Urinary bladder (tissue), 3 donors: ENCODE measurements at regions not wholly inside any gene's neighbourhood (a gene's known extent, or its start where the extent isn't known, plus 50 kb on each side); places are given as distances from the start of the nearest gene placed in this dataset.
"Not testable (repeated sequence)": the region's sequence is repeated elsewhere in the genome, so short reads cannot be mapped to it uniquely, and the experiment has no call there.

Source experiments
- DNase-seq: peaks from one replicate; pipeline ENCODE4 v3.0.0-alpha.2; 2015; ENCODE audit errors: extremely low spot score
- H3K27ac ChIP-seq: one replicate; pipeline ENCODE4 v1.5.1; 2013; ENCODE audit warnings: low read depth, mild to moderate bottlenecking, moderate library complexity
- H3K36me3 ChIP-seq: one replicate; pipeline ENCODE4 v1.6.1; 2013; ENCODE audit warnings: mild to moderate bottlenecking, moderate library complexity; ENCODE audit not compliant: insufficient read depth
- H3K4me1 ChIP-seq: one replicate; pipeline ENCODE4 v1.6.1; 2013; ENCODE audit warnings: mild to moderate bottlenecking, moderate library complexity; ENCODE audit not compliant: insufficient read depth
- H3K4me3 ChIP-seq: one replicate; pipeline ENCODE4 v1.5.1; 2013; ENCODE audit warnings: low read depth, low read length
- WGBS: extraction: QIAGEN DNeasy Blood & Tissue Kit; methylation state at CpG from one replicate; pipeline ENCODE4 v1.1.7; 2013; 5-methylcytosine and 5-hydroxymethylcytosine counted together
- donor health status: healthy with polysubstance abuse.
- donor health status: healthy.

DNA sequence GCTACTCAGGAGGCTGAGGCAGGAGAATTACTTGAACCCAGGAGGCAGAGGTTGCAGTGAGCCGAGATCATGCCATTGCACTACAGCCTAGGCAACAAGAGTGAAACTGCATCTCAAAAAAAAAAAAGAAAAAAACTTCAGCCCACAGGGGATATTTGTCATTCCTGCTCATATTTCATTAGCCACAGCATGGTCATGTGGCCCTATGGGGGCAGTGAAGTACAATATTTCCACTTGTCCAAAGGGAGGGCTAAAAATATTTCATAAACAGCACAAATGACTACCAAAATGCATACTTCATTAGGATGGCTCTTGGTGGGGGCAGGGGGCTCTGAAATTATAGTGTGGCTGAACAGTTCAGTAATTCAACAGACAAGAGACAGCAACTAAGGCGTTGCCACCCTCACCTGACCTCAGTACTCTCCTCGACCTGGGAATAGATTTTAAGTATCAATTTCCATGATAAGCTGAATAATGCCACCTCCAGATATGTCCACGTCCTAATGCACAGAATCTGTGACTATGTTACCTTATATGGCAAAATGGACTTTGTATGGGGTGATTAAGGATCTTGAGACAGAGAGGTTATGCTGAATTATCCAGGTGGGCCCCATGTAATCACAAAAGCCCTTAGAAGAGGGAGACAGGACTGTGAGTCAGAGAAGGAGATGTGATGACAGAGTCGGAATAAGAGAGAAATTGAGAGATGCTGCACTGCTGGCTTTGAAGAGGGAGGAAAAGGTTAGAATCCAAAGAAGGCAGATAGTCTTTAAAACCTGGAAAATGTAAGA is 158.2 kb upstream of the CRIM1 start:
- no peak overlapping the region for H3K4me3 ChIP-seq
- no peak overlapping the region for H3K27ac ChIP-seq
- no peaks in the 10 kb centered on the region for H3K4me1 ChIP-seq
- no peaks in the 10 kb centered on the region for H3K36me3 ChIP-seq
- no peak for DNase-seq
- 79% methylated on average over 5 of the region's 5 CpGs for WGBS

DNA sequence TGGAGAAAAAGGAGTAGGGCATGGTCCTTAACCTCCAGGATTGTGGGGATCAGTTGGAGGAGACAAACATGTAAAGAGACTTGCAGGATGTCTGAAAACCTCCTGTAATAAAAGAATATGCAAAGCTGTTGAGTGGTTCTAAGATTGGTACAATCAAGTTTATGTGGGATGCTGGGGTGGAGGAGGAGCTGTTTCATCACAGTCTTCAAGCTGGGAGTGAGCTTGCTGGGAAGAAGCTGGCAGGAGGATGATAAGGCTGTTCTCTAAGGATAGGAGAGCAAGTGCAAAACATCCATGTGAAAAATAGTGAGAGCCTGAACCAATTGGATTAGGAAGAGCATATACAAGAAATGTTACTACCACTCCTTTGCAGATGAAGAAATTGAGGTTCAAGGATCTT is 161.9 kb upstream of the CRIM1 start:
- H3K36me3 ChIP-seq = no peaks in the 10 kb centered on the region
- DNase-seq = no peak
- no peak overlapping the region for H3K27ac ChIP-seq
- H3K4me1 ChIP-seq = no peaks in the 10 kb centered on the region
- no peak overlapping the region for H3K4me3 ChIP-seq

DNA sequence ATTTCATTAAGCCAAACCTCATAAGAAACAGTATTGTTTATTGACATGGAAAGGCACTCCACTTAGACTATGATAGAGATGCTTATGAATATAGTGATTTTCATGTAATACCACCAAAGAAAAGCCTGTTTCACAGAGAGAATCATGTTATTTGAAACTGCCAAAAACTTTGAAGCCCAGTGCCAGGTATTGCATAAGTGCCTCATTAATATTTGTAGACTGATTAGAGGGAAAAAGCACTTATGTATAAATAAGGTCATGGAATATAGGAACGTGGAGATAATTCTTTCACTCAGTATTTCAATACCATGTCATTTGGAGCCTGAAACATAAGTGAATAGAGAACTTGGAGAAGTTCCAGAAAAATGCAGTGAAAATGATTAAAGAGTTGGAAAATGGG is 162.6 kb upstream of the CRIM1 start:
- no peak overlapping the region for H3K4me3 ChIP-seq
- H3K4me1 ChIP-seq = no peaks in the 10 kb centered on the region
- no peak overlapping the region for H3K27ac ChIP-seq
- no peak for DNase-seq
- H3K36me3 ChIP-seq = no peaks in the 10 kb centered on the region
- 23% methylated on average over 1 of the region's 1 CpG for WGBS

DNA sequence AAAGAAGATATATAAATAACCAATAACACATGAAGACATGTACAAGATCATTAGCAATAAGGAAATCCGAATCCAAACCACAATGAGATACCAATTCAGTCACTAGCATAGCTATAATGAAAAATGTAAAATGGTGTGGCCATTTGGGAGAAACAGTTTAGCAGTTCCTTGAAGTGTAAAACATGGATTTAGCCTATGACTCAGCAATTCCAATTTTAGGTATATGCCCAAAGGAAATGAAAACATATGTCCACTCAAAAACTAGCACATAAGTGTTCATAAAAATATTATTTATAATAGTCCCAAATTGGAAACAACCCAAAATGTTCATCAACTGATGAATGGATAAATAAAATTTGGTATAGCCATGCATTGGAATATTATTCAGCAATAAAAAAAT is 165.5 kb upstream of the CRIM1 start:
- no peaks in the 10 kb centered on the region for H3K4me1 ChIP-seq
- DNase-seq = no peak
- WGBS = 93% methylated on average over 1 of the region's 1 CpG
- H3K36me3 ChIP-seq = no peaks in the 10 kb centered on the region
- H3K27ac ChIP-seq = no peak overlapping the region
- no peak overlapping the region for H3K4me3 ChIP-seq

DNA sequence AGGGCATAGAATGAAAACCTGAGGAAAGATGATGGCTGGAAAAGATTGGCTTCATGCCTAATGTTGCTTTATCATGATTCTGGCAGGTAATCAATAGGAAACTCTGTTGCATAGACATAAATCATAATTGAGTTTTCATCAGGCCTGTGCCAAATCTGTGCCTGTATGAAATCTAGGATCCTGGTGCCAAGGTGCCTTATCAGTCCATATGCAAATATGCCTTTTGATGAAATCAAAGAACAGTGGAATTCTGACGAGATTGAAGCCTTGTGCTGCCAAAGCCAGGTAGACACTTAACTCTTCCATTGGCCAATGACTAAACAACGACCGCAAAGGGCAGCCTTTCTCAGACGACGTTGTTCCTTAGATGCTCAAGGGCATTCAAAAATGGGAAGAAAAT is 170.0 kb upstream of the CRIM1 start:
- Histone ChIP-seq H3K4me1 (no peaks in the 10 kb centered on the region), H3K4me3 (no peak overlapping the region), H3K27ac (no peak overlapping the region), H3K36me3 (no peaks in the 10 kb centered on the region)
- no peak for DNase-seq
- 86% methylated on average over 5 of the region's 5 CpGs for WGBS

DNA sequence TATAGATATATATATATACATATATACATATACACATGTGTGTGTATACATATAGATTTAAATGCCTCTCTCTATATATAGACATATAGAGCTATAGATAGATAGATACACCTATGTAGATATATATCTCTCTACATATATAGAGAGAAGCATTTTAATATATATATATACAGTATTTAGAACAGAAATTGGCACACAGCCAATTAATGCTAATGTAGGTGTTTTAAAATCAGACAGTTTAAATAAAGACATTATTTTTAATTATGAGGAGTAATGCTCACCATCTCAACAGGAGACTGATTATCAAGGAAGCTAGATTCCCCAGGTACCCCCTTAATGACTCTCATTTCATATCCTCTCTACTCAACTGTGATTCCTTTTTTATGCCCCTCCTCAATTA is 170.7 kb upstream of the CRIM1 start:
- Histone ChIP-seq H3K27ac (no peak overlapping the region), H3K36me3 (no peaks in the 10 kb centered on the region), H3K4me1 (no peaks in the 10 kb centered on the region), H3K4me3 (no peak overlapping the region)
- DNase-seq = no peak

DNA sequence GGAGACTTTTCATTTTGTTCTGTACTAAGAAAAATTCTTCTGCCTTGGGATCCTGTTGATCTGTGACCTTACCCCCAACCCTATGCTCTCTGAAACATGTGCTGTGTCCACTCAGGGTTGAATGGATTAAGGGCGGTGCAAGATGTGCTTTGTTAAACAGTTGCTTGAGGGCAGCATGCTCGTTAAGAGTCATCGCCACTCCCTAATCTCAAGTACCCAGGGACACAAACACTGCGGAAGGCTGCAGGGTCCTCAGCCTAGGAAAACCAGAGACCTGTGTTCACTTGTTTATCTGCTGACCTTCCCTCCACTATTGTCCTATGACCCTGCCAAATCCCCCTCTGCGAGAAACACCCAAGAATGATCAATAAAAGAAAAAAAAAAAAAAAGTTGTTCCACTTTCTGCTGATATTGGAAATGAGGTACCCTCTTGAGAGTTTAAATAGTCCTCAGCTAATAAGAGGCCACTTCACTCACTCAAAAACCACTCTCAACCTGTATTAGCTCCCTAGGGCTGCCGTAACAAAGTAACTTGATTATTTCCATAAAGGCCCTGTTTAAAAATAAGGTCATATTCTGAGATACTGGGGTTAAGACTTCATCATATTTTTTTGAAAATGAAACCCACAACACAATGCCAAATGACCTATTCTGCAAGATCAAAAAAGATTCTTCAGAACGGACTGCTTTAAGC is 174.6 kb upstream of the CRIM1 start:
- not testable (repeated sequence) for H3K4me1 ChIP-seq, H3K36me3 ChIP-seq, H3K4me3 ChIP-seq, DNase-seq, H3K27ac ChIP-seq
- 95% methylated on average over 7 of the region's 7 CpGs for WGBS

DNA sequence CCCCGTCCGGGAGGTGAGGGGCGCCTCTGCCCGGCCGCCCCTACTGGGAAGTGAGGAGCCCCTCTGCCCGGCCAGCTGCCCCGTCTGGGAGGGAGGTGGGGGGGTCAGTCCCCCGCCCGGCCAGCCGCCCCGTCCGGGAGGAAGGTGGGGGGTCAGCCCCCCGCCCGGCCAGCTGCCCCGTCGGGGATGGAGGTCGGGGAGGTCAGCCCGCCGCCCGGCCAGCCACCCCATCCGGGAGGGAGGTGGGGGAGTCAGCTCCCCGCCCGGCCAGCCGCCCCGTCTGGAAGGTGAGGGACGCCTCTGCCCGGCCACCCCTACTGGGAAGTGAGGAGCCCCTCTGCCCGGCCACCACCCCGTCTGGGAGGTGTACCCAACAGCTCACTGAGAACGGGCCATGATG is 175.3 kb upstream of the CRIM1 start:
- H3K36me3 ChIP-seq, DNase-seq, H3K27ac ChIP-seq, H3K4me3 ChIP-seq, H3K4me1 ChIP-seq: not testable (repeated sequence)
- WGBS = 97% methylated on average over 23 of the region's 30 CpGs

DNA sequence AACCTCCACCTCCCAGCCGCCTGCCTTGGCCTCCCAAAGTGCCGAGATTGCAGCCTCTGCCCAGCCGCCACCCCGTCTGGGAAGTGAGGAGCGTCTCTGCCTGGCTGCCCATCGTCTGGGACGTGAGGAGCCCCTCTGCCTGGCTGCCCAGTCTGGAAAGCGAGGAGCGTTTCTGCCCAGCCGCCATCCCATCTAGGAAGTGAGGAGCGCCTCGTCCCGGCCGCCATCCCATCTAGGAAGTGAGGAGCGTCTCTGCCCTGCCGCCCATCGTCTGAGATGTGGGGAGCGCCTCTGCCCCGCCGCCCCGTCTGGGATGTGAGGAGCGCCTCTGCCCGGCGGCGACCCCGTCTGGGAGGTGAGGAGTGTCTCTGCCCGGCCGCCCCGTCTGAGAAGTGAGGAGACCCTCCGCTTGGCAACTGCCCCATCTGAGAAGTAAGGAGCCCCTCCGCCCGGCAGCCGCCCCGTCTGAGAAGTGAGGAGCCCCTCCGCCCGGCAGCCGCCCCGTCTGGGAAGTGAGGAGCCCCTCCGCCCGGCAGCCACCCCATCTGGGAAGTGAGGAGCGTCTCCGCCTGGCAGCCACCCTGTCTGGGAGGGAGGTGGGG is 175.8 kb upstream of the CRIM1 start:
- DNase-seq, H3K27ac ChIP-seq: not testable (repeated sequence)
- WGBS = 94% methylated on average over 40 of the region's 42 CpGs

DNA sequence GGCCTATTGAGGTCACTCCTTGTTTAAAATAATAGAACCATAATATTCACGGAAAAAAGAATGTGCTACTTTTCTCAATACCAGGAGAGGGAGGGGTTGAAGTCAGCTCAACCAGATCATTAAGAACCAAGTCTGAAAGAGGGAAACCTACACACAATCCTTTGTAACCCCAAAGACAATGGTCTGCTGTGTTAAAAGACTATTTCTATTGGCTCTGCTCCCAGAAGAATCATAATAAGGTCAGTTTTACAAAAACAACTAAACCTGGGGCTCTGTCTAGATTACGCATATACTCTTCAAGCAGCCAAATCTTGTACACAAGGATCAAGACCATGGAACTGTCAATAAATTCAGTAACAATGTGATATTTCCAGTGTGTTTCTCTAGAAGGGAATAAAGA is 177.2 kb upstream of the CRIM1 start:
- no peaks in the 10 kb centered on the region for H3K36me3 ChIP-seq
- H3K4me1 ChIP-seq = no peaks in the 10 kb centered on the region
- H3K27ac ChIP-seq = no peak overlapping the region
- 83% methylated on average over 2 of the region's 2 CpGs for WGBS
- no peak overlapping the region for H3K4me3 ChIP-seq
- no peak for DNase-seq

More for the DNA sequence above, 175.8 kb upstream of the CRIM1 start:
- H3K36me3 ChIP-seq, H3K4me3 ChIP-seq, H3K4me1 ChIP-seq: not testable (repeated sequence)

DNA sequence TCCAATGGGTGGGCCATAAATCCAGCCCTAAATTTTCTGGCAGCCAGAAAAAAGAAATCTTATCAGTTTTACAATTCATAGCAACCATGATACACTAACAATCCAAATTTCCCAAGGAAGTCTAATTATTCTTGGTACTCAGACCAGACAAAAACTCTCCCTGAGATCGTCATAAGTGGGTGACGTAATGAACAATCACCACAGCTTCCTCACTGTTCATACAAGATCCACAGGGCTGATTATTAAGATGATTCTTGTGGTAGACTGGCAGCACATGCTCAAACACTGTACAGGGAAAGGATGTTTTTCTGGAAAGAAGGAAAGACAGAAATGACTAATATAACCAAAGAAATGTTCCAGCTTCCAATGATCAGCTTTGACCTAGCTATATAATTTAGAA is 178.3 kb upstream of the CRIM1 start:
- no peak overlapping the region for H3K4me3 ChIP-seq
- H3K27ac ChIP-seq = no peak overlapping the region
- no peaks in the 10 kb centered on the region for H3K4me1 ChIP-seq
- WGBS = 52% methylated on average over 2 of the region's 2 CpGs
- H3K36me3 ChIP-seq = no peaks in the 10 kb centered on the region
- DNase-seq = no peak

DNA sequence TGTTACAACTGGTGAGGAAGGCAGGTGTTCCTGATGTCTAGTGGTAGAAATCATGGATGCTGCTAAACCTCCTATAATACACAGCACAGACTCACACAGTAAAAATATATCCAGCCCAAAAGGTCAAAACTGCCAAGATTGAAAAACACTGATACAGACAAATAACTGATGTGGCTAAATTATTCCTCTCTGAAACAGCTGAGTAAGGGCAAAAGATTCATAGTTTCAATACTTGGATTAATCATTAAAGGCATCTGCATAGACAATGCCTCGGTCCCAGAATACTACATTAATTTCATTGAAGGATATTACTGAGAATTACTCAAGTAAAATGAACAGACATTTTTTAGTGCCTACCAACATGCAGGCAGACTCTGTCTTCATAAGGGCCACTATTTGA is 180.7 kb upstream of the CRIM1 start:
- Histone ChIP-seq H3K36me3 (no peaks in the 10 kb centered on the region), H3K4me1 (no peaks in the 10 kb centered on the region), H3K4me3 (no peak overlapping the region), H3K27ac (no peak overlapping the region)
- no peak for DNase-seq
- WGBS = 86% methylated on average over 1 of the region's 1 CpG

DNA sequence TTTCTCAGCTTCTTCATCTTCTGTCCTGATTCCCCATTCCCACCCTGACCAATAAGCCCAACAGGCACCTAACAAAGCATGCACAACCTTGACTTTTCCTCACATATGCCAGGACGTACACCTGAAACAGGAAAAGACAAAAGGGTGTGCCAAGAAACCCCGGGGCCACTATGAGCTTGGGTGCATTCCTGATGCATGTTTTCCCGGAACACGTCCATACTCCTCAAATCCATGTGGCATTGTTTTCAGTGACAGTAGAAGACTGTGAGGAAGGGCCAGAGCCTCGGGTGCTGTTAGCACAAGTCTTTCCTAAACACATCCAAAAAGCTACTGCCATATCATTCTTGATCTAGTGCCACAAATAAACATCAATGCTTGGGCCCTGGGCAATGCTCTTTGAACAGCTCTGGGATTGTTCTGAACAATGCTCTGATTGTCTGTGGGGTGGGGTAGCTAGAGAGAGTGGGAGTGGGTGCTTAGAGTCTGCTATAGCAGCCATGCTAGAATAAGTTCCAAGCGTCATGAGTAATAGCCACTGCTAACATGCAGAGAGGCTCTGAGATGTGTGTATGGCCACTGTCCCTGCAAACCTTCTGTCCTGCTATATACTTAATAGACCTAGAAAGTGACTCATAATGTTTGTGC is 181.7 kb upstream of the CRIM1 start:
- H3K4me3 ChIP-seq = no peak overlapping the region
- H3K36me3 ChIP-seq = no peaks in the 10 kb centered on the region
- no peak overlapping the region for H3K27ac ChIP-seq
- 76% methylated on average over 6 of the region's 6 CpGs for WGBS
- no peaks in the 10 kb centered on the region for H3K4me1 ChIP-seq
- no peak for DNase-seq

DNA sequence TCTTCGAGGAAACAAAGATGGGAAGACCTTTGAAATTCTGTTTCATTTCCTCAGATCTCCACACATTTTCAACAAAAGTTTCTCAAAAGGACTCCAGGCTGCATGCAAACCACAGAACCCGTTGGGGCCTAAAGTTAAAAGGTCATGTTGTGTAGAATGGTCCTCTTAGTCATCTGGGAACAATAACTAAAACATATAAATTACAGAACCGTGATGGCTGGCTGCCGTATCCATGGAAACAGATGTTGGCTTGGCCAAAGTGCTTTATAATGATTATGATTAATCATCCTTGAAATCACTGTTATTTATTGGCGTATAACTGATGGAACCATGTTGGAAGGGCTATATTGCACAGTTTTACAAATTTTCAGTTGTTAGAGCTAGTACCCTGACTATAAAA is 182.8 kb upstream of the CRIM1 start:
- DNase-seq = no peak
- no peak overlapping the region for H3K27ac ChIP-seq

More for the DNA sequence above, 182.8 kb upstream of the CRIM1 start:
- Histone ChIP-seq H3K4me1 (no peaks in the 10 kb centered on the region), H3K4me3 (no peak overlapping the region), H3K36me3 (no peaks in the 10 kb centered on the region)
- WGBS = 67% methylated on average over 5 of the region's 5 CpGs
